ENCODE measurements at regions not wholly inside any gene's neighbourhood (a gene's known extent, or its start where the extent isn't known, plus 50 kb on each side); places are given as distances from the start of the nearest gene placed in this dataset.

GRCh38 chr16:5367951-5368350, 270.4 kb upstream of the EEF2KMT start:
- TF ChIP-seq EZH2 (IDR thresholded peaks at IDR 0.05) (no peak), POLR2AphosphoS5 (IDR thresholded peaks at IDR 0.05; ENCODE audit: borderline replicate concordance, low read depth, low read length) (no peak)

Measured in SK-N-MC (cell line).